ENCODE measurements at regions not wholly inside any gene's neighbourhood (a gene's known extent, or its start where the extent isn't known, plus 50 kb on each side); places are given as distances from the start of the nearest gene placed in this dataset.

GRCh38 chr6:4192173-4192572 is 56.8 kb upstream of the ECI2 start:
- DNase-seq (ENCODE audit: low read depth in 2 of 2) = no peak

GRCh38 chr6:4191271-4191721 is 55.9 kb upstream of the ECI2 start:
- no peak for DNase-seq (ENCODE audit: low read depth in 2 of 2)

GRCh38 chr6:4189249-4189648 is 53.9 kb upstream of the ECI2 start:
- DNase-seq (ENCODE audit: low read depth in 2 of 2) = no peak

GRCh38 chr6:4188801-4189200 is 53.4 kb upstream of the ECI2 start:
- DNase-seq (ENCODE audit: low read depth in 2 of 2) = no peak

- DNase-seq (ENCODE audit: low read depth in 2 of 2) = no peak
Measured at GRCh38 chr6:4187480-4187879, 52.1 kb upstream of the ECI2 start.

GRCh38 chr6:4186385-4186784 is 51.0 kb upstream of the ECI2 start:
- DNase-seq (ENCODE audit: low read depth in 2 of 2) = no peak

GRCh38 chr6:4185846-4186245 is 50.5 kb upstream of the ECI2 start:
- DNase-seq (ENCODE audit: low read depth in 2 of 2) = no peak

- no peak for DNase-seq (ENCODE audit: low read depth in 2 of 2)
Measured at GRCh38 chr6:4185419-4185818, 50.0 kb upstream of the ECI2 start.

Measured in stimulated activated CD8-positive, alpha-beta memory T cell treated with anti-CD3 and anti-CD28 coated beads, Interleukin-7, amount 100 ng/mL, for 4 hours (primary cell).